Epithelial cell of proximal tubule (primary cell): ENCODE measurements at regions not wholly inside any gene's neighbourhood (a gene's known extent, or its start where the extent isn't known, plus 50 kb on each side); places are given as distances from the start of the nearest gene placed in this dataset.

Source experiments
- DNase-seq: peaks from one replicate; pipeline ENCODE4 v3.0.0-alpha.2; 2011; ENCODE audit warnings: low read depth
- H3K4me3 ChIP-seq: 2 replicates; pipeline ENCODE4 v1.5.1; 2011; ENCODE audit warnings: low read depth, mild to moderate bottlenecking, low read length
- CTCF ChIP-seq: conservative IDR thresholded peaks from 2 replicates; pipeline ENCODE4 v1.5.1; 2012; ENCODE audit warnings: low read depth, mild to moderate bottlenecking, low read length

- DNase-seq = no peak
- TF ChIP-seq CTCF = no peak
- H3K4me3 ChIP-seq = peak overlapping the region; percentile 4
These were observed 145.5 kb upstream of the SOX9 start for GRCh38 chr17:71975331-71975801.

GRCh38 chr17:71976011-71976649, 144.7 kb upstream of the SOX9 start:
- H3K4me3 ChIP-seq = no peak overlapping the region
- DNase-seq = no peak
- no peak for TF ChIP-seq CTCF

- H3K4me3 ChIP-seq = no peak overlapping the region
- no peak for TF ChIP-seq CTCF
- DNase-seq = no peak
These were observed 142.4 kb upstream of the SOX9 start for GRCh38 chr17:71978435-71978834.

- no peak for DNase-seq
- no peak for TF ChIP-seq CTCF
- H3K4me3 ChIP-seq = no peak overlapping the region
These were observed 140.6 kb upstream of the SOX9 start for GRCh38 chr17:71980171-71980570.

- no peak for DNase-seq
- H3K4me3 ChIP-seq = no peak overlapping the region
- TF ChIP-seq CTCF = no peak
These were observed 137.0 kb upstream of the SOX9 start for GRCh38 chr17:71983828-71984227.

- DNase-seq = no peak
- no peak overlapping the region for H3K4me3 ChIP-seq
- no peak for TF ChIP-seq CTCF
These were observed 135.4 kb upstream of the SOX9 start for GRCh38 chr17:71985111-71986039.
